ENCODE measurements at regions not wholly inside any gene's neighbourhood (a gene's known extent, or its start where the extent isn't known, plus 50 kb on each side); places are given as distances from the start of the nearest gene placed in this dataset.

DNA sequence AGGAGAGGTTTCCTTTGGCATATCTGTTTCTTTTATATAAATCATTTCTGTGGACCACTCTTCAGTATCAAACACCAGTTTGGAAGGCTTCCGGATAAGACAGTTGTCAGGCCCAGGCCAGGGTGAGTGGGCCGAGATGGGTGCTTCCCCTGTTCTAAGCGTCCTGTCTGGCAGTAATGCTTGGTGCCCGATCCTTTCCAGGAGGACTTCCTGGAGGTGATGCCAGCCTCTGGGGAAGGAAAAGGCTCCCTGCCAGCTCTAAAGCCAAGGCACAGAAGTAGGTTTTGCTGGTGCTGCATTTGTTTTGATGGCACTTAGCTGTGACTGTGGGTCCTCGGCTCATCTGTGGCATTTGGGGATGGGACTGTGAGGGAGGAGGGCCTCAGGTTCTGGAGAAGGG is 124.4 kb upstream of the RTL1 start:
- DNase-seq, result no peak

- no peak for DNase-seq
These were observed 125.6 kb upstream of the RTL1 start for GRCh38 chr14:101028971-101029667.

DNA sequence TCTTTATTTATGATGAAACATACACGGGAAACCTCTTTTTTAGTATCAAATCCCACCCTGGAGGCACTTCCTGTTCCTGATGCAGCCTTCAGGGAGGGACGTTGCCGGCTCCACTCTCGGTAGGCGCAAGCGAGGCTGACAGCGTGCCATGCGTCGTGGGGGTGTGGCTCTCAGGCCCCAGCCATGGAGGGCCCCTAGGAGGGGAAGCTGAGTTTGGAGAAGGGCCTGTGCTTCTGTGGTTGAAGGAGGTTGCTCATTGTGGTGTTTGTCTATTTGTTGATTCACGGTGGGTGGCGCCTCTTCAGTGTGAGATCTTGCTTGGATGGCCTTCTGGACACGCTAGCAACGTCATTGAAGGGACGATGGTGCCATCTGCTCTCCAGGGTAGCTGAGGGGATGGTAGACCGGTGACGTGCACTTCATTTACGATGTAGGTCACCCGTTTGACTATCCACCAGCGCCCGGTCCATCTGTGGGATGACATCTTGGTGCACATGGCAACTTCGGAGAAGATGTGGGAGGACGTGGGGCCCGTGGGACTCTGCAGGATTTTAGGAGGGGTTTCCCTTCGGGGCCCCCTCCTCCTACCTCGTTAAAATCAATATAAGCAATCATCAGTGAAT is 126.3 kb upstream of the RTL1 start:
- no peak for DNase-seq

DNA sequence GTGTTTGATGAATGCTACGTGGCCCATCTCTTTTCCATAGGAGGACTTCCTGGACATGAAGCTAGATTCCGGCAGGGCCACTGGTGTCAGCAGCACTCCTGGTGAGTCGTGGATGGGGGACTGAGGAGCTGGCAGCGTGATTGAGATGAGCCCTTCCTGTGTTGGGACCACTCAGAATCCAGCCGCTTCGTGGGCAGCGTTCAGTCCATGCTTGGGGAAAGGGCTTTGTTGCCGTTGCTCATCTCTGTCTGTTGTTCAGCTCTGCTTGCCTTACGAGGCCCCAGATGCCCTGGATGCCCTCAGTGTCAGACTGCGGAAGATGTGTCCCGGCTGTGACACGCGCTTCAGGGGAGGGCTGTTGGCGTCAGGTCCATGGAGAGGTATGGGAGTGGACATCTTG is 127.1 kb upstream of the RTL1 start:
- no peak for DNase-seq

- DNase-seq, result no peak
These were observed 127.7 kb upstream of the RTL1 start for GRCh38 chr14:101031186-101031585.

GRCh38 chr14:101031721-101032120 is 128.2 kb upstream of the RTL1 start:
- DNase-seq, result no peak

DNA sequence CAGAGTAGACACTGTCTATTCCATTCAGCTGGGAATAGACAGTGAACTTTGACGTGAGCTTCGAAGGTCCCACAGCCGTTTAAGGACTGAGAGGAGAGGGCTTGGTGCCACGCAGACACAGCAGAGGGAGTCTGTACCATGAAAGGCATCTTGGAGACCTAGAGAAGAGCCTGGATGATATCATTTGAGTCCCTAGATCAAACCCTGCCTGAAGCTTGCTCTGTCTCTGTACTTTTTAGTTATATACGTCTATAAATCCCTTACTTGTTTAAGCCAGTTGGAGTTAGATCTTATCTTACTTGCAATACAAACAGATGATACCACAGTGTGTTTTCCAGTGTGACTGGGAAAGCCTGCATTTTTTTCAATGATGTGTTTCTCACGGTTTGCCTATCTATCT is 128.9 kb upstream of the RTL1 start:
- DNase-seq, result no peak

GRCh38 chr14:101033006-101033405 is 129.5 kb upstream of the RTL1 start:
- no peak for DNase-seq

GRCh38 chr14:101033446-101034165 is 130.1 kb upstream of the RTL1 start:
- DNase-seq, result no peak

DNA sequence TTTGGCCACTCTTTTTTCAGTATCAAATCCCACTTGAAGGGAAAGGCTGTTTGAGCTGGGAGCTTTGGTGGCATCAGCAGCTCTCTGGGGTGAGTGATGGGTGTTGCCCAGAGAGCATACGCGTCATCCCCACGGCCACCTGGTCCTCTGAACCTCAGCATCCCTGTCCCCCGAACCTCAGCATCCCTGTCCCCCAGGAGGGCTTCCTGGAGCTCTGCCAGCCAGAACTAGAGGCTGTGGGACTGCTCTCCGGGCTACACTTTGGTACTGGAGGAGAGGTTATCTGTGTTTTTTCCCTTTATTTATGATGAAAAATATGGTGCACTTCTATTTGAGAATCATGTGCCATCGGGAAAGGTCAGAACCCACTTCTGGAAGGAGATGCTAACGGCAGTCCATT is 131.5 kb upstream of the RTL1 start:
- DNase-seq, result no peak

DNA sequence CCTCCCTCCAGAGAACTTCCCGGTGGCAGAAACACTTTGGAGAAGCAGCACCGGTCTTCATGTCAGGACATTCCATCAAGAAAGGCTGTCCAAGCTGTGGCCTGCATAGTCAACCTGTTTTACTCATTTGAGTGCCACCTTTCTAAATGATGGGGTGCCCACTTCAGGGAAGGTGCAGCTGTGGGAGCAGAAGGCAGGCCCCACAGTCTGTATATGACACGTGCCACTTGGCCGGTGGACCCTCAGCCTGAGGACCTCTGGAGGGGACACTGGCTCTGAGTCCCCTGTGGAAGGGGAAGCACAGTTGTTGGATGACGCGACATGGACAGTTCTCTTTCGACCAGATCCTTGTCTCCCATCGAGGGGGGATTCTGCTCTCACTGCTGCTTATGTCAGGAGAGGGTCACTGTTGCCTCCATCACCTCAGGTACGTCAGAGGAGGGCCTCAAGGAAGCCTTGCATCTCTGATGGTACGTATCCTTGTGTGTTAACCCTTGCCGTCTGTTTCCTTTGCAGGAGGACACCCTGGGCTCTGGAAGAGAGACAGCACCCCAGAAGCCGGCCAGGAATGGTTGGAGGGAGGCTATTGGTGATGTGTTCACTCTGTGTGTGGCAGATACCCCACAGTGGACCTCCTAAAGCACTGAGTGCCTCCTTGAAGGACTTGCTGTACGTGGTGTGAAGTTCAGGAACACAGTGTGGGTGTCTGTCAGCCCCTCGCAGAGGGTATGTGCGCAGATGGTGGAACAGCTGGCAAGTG is 132.1 kb upstream of the RTL1 start:
- DNase-seq, result no peak

- no peak for DNase-seq
These were observed 133.7 kb upstream of the RTL1 start for GRCh38 chr14:101037021-101037817.

- no peak for DNase-seq
These were observed 135.7 kb upstream of the RTL1 start for GRCh38 chr14:101039031-101039754.

DNA sequence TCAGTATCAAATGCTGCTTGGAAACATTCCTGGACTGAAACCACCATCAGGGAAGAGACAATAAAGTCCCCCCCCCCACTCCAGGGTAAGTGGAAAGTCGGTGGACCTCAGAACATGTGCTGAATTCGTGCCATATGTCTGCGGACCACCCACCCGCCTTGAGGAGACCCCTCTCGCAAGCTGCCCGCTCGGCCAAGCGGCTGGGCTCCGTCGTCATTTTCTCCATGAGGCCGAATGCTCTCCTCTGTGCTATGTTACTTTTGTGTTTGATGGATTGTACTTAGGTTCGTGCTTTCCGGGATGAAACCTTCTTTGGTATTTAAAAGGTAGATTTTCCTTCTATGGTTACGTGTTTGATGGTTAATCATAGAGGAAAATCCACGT is 136.2 kb upstream of the RTL1 start:
- no peak for DNase-seq

DNA sequence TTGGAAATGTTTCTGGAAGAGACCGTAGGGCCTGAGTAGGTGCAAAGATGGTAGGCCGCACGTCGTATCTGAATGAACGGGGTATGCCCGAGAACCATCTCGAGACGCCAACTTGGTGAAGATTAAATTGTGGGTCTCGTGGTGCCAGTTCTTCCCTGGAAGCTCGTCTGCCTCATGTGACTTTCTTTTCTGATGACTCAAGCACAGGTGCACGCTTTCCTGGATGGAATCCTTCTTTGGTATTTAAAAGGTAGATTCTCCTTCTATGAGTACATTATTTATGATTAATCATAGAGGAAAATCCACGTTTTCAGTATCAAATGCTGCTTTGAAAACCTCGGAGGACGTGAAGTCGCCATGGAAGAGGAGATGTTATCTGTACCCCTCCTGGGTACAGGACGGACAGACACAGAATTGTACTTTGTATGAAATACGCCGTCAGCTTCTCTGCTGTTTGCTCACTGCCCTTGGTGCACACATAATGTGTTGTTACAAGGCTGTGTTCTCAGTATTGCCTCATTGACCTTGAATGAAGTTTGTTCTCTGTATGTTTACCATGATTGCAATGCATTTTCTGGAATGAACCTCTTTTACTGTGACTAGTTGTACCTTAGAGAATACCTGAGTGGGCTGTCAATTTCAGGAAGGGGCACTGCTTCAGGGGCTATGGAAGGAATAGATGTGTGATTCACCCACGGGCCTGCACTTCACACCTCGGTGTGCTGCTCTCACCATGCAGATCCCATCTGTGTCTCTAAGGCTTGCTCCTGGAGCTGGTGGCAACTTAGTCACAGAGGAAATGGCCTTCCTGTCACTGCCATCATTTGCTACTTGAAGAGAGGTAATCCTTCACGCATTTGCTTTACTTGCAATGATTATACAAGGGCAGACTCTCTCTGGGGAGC is 137.3 kb upstream of the RTL1 start:
- no peak for DNase-seq

DNA sequence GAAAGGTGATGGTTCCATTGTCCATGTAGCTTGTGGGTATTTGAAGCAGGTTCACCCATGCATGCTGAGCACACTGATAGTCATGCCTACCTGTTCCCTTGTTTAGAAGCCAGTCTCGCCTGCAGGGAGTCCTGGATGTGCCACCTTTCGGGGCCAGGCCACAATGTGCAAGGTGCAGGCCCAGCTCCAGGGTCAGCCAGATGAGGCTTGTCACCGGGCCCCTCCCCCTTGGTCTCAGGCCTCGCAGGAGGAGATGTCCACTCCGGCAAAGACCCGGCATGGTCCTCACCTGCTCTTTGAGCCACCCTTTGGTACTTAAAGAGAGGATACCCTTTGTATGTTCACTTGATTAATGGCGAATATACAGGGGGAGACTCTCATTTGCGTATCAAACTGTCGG is 140.4 kb upstream of the RTL1 start:
- DNase-seq, result no peak

DNA sequence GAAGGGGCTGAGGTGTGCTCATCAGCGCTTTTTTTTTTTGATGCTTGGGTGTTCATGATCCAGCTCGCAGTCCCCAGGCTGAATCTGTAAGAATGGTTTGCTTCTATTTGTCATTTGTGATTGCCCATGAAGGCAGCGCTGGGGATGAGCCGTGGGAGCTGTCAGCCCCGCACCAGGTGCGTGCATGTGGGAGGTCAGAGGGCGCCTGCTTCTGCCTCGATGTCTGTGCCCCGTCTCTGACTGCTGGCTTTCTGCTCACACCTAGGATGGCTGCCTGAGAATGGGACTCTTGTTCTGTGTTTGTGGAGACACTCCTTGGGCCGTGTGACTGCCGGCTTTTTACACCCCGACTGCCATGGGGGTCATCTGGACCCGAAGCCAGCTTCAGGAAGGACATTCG is 141.2 kb upstream of the RTL1 start:
- no peak for DNase-seq

- DNase-seq, result no peak
These were observed 142.0 kb upstream of the RTL1 start for GRCh38 chr14:101045511-101045910.

DNA sequence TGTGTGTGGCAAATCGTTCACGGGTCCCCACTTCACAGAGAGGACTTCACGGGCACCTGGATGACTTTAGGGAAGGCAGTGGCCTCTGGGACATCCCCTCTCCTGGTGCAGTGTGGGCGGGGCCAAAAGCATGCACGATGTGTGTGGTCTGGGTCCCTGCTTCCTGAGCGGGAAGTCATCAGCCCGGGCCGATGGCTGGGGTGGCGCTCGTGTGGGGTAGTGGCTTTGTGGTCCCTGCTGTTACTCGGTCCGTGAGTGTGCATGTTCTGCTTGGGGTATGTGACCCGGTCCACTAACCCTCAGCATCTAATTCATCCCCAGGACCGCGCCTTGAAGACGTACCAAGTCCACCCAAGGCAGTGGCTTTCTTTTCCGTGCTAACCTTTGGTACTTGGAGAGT is 142.5 kb upstream of the RTL1 start:
- no peak for DNase-seq

DNA sequence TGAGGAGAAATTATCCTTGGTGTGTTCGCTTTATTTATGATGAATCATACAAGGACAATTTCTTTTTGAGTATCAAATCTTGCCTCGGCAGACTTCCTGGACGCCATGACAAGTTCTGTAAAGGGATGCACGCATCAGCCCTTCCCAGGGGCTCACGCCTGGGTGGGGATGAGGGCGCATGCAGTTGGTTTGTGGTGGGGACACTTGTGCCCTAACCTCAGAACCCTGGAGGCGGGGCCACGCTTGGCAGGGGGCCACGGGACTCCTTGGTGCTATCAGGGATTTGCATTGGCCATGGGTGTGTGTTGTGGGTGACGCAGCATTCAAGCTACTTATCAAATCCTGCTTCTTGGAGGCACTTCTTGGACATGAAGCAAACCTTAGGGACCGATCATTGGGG is 143.8 kb upstream of the RTL1 start:
- no peak for DNase-seq

- DNase-seq, result no peak
These were observed 145.2 kb upstream of the RTL1 start for GRCh38 chr14:101048766-101049165.

Data from SW 1271 (cell line).